ENCODE measurements at regions not wholly inside any gene's neighbourhood (a gene's known extent, or its start where the extent isn't known, plus 50 kb on each side); places are given as distances from the start of the nearest gene placed in this dataset.

DNA sequence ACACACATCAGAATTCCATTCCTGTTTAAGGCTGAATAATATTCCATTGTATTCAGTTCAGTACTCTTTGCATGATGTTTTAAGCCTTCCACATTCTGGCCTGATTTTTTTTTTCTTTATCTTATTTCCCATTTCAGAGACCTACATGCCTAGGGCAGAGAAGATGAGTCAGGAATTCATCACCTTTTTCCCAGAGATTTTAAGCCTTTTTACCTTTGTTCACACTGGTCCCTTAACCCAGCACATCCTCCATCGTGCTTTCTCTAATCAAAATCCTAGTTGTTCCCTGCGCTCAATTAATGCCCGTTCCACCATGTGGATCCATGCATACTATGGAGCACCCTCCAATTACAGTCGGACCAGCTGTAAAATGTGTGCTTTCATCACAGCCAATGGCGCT, 245.1 kb downstream of the DHX15 start:
- H3K36me3 Mint-ChIP-seq, result no peaks in the 10 kb centered on the region
- H3K27ac Mint-ChIP-seq, result no peak overlapping the region

DNA sequence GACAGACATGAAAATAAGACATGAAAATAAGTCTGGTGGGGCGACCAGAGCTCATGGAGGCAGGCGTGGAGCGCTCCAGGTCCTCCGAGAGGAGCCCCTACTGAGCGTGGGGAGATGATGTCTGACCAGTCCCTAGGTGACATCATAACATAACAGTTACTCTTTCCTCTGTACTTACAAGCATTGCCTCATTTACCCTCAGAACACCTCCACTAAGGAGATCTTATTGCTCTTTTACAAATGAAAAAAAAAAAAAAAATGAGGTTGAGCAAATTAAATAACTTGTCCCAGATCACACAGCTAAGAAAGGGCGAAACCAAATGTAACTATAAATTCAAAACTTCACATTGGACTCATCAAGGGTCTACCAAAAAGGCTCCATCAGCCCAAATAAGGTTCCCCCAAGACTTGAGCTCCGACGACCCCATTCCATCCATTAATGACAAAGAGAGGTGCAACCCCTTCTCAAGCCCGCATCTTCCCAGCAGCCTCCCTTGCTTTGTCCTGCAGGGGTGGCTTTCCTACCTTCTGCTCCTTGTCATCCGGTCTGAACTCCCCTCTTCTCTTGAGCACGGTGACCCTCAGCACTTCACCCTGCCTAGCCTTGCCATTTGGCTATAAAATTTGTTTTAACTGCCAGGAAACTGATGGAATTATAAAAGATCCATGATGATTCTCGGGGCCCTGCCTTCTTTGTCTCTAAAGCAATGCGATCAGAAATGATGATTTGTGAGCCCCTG, 246.7 kb downstream of the DHX15 start:
- POLR2A ChIA-PET, result no interaction called here
- no peaks in the 10 kb centered on the region for H3K36me3 Mint-ChIP-seq
- no peak for DNase-seq
- H3K9me3 Mint-ChIP-seq, result no peaks in the 10 kb centered on the region
- intact Hi-C loops (cut with micrococcal nuclease), result no loop called here
- CTCF ChIA-PET, result interaction anchor here (0.6 kb wide), 1 partner anchor 528 kb away, joined by 3 read pairs; no protein-coding TSS in a partner anchor
- H3K4me1 Mint-ChIP-seq (ENCODE audit: low read depth), result no peaks in the 10 kb centered on the region
- H3K27ac Mint-ChIP-seq, result no peak overlapping the region
- no peak overlapping the region for H3K4me3 Mint-ChIP-seq
- no peaks in the 10 kb centered on the region for H3K27me3 Mint-ChIP-seq

More for the DNA sequence above, 245.1 kb downstream of the DHX15 start:
- no peak for DNase-seq
- Mint-ChIP-seq H3K27me3 (no peaks in the 10 kb centered on the region), H3K4me1 (ENCODE audit: low read depth) (no peaks in the 10 kb centered on the region), H3K9me3 (no peaks in the 10 kb centered on the region), H3K4me3 (no peak overlapping the region)
- ChIA-PET POLR2A (no interaction called here), CTCF (no interaction called here)
- intact Hi-C loops (cut with micrococcal nuclease), result no loop called here

DNA sequence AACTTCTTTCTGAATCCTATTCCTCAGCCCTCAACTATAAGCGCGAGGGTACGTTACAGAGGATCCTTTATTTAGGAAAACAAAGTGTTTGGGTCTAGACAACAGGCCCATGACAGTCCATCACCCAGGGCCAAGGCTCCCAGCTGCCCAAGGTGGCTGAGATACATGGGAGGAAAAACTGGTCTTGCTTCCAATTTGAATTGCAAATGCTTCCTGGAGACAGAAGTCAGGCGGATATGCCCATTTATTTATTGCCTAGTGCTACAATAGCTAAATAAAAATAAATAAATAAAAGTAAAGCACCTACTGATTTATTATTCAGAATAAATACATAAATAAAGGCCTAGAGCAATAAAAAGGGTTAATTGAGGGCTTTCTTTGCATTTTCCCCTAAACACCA, 248.7 kb downstream of the DHX15 start:
- Mint-ChIP-seq H3K27ac (no peak overlapping the region), H3K9me3 (no peaks in the 10 kb centered on the region), H3K36me3 (no peaks in the 10 kb centered on the region), H3K4me3 (no peak overlapping the region), H3K27me3 (no peaks in the 10 kb centered on the region), H3K4me1 (ENCODE audit: low read depth) (no peaks in the 10 kb centered on the region)
- CTCF ChIA-PET, result no interaction called here
- POLR2A ChIA-PET, result no interaction called here
- no peak for DNase-seq
- intact Hi-C loops (cut with micrococcal nuclease), result no loop called here

GRCh38 chr4:24334906-24335305, 249.4 kb downstream of the DHX15 start:
- H3K27me3 Mint-ChIP-seq, result no peaks in the 10 kb centered on the region
- no peak overlapping the region for H3K27ac Mint-ChIP-seq
- no peaks in the 10 kb centered on the region for H3K9me3 Mint-ChIP-seq
- intact Hi-C loops (cut with micrococcal nuclease), result no loop called here
- CTCF ChIA-PET, result no interaction called here
- no peak overlapping the region for H3K4me3 Mint-ChIP-seq
- no peak for DNase-seq
- no peaks in the 10 kb centered on the region for H3K36me3 Mint-ChIP-seq
- H3K4me1 Mint-ChIP-seq (ENCODE audit: low read depth), result no peaks in the 10 kb centered on the region
- POLR2A ChIA-PET, result no interaction called here

DNA sequence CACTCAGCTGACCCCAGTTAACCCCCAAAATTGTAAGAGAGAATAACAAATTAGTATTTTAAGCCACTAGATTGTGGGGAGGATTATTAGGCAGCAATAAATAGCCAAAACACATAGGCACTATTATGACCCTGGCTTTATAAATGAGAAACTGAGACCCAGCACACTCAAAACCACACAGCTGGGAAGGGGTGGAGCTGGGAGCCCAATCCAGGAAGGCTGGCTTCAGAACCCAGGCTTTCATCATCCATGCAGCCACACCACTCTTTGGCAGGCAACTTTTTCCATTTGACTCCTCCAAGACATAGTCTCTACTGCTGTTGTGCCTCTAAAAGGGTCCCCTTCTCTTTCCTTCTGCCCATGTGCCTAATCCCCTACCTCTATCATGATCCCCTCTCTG, 253.8 kb downstream of the DHX15 start:
- no peak for DNase-seq
- no peaks in the 10 kb centered on the region for H3K36me3 Mint-ChIP-seq
- ChIA-PET CTCF (no interaction called here), POLR2A (no interaction called here)
- H3K27me3 Mint-ChIP-seq, result no peaks in the 10 kb centered on the region
- H3K27ac Mint-ChIP-seq, result no peak overlapping the region
- intact Hi-C loops (cut with micrococcal nuclease), result no loop called here
- no peak overlapping the region for H3K4me3 Mint-ChIP-seq
- H3K4me1 Mint-ChIP-seq (ENCODE audit: low read depth), result no peaks in the 10 kb centered on the region
- no peaks in the 10 kb centered on the region for H3K9me3 Mint-ChIP-seq

- Mint-ChIP-seq H3K4me3 (no peak overlapping the region), H3K27ac (no peak overlapping the region), H3K27me3 (no peaks in the 10 kb centered on the region), H3K9me3 (no peaks in the 10 kb centered on the region), H3K36me3 (no peaks in the 10 kb centered on the region), H3K4me1 (ENCODE audit: low read depth) (no peaks in the 10 kb centered on the region)
- no peak for DNase-seq
- ChIA-PET CTCF (no interaction called here), POLR2A (no interaction called here)
- intact Hi-C loops (cut with micrococcal nuclease), result no loop called here
Observed at GRCh38 chr4:24330172-24330571, 254.2 kb downstream of the DHX15 start.

GRCh38 chr4:24328711-24329110, 255.6 kb downstream of the DHX15 start:
- DNase-seq, result no peak
- ChIA-PET CTCF (no interaction called here), POLR2A (no interaction called here)
- Mint-ChIP-seq H3K4me3 (no peak overlapping the region), H3K36me3 (no peaks in the 10 kb centered on the region), H3K4me1 (ENCODE audit: low read depth) (no peaks in the 10 kb centered on the region), H3K27ac (no peak overlapping the region), H3K9me3 (no peaks in the 10 kb centered on the region), H3K27me3 (no peaks in the 10 kb centered on the region)
- intact Hi-C loops (cut with micrococcal nuclease), result no loop called here

GRCh38 chr4:24328310-24328709, 256.0 kb downstream of the DHX15 start:
- no peak overlapping the region for H3K27ac Mint-ChIP-seq
- no peak overlapping the region for H3K4me3 Mint-ChIP-seq
- no peak for DNase-seq
- H3K27me3 Mint-ChIP-seq, result no peaks in the 10 kb centered on the region
- ChIA-PET POLR2A (no interaction called here), CTCF (no interaction called here)
- H3K9me3 Mint-ChIP-seq, result no peaks in the 10 kb centered on the region
- intact Hi-C loops (cut with micrococcal nuclease), result no loop called here
- H3K4me1 Mint-ChIP-seq (ENCODE audit: low read depth), result no peaks in the 10 kb centered on the region
- no peaks in the 10 kb centered on the region for H3K36me3 Mint-ChIP-seq

DNA sequence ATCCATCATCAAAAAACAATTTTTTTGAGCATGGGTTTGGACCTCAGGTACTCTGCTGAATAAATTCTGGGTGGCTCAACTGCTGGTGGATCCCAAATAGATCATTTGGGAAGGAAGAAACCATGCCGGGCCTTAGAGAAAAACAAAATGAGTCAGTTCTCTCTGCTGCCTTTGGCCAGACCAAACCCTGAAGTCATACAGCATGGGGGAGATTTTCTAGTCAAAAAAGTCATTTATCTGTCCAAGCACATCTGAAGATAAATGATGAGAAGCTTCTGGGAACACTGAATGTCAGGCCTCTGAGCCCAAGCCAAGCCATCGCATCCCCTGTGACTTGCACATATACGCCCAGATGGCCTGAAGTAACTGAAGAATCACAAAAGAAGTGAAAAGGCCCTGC, 261.4 kb downstream of the DHX15 start:
- peaks cover 4% of the 10 kb centered on the region for H3K27me3 Mint-ChIP-seq
- intact Hi-C loops (cut with micrococcal nuclease), result no loop called here
- H3K27ac Mint-ChIP-seq, result no peak overlapping the region
- ChIA-PET CTCF (no interaction called here), POLR2A (no interaction called here)
- H3K36me3 Mint-ChIP-seq, result no peaks in the 10 kb centered on the region
- no peaks in the 10 kb centered on the region for H3K9me3 Mint-ChIP-seq
- no peak for DNase-seq
- no peak overlapping the region for H3K4me3 Mint-ChIP-seq
- H3K4me1 Mint-ChIP-seq (ENCODE audit: low read depth), result no peaks in the 10 kb centered on the region

DNA sequence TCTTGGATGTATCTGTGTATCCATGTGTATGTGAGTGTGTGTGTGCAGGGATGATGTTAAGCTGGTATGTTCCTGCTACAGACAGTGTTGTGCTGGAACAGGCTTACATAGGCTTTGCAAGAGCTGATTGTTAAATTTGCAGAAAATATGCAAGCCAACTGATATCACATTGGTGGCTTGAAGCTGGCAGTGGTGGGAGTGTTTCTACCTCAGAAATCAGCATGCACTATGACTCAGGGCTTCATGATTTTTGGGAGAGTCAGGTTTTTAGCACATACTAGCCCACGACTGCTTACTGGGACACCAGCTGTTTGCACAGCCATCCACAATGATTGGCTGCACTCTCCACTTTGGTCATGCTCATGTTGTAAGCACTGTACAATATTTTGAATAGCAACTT, 261.8 kb downstream of the DHX15 start:
- ChIA-PET CTCF (no interaction called here), POLR2A (no interaction called here)
- no peak for DNase-seq
- no peaks in the 10 kb centered on the region for H3K4me1 Mint-ChIP-seq (ENCODE audit: low read depth)
- no peak overlapping the region for H3K27ac Mint-ChIP-seq
- H3K36me3 Mint-ChIP-seq, result no peaks in the 10 kb centered on the region
- H3K4me3 Mint-ChIP-seq, result no peak overlapping the region
- intact Hi-C loops (cut with micrococcal nuclease), result no loop called here
- no peaks in the 10 kb centered on the region for H3K9me3 Mint-ChIP-seq
- H3K27me3 Mint-ChIP-seq, result peaks cover 5% of the 10 kb centered on the region

DNA sequence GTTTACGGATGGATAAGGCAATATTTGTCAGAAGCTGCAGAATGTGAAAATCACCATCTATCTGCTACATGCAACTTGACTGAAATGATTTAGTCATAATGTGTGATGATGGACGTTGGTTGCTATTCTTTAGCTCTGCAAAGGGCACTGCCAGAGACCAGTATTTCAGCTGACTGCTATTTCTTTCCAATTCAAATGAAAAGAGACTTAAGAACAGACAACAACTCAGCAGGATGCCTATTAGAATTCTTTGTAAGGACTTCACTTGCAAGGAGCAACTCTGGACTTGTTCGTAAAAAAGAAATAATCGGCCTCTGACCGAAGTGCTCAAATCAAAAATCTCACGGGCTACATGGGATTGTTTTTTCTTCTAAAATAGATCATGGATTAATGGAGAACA, 262.7 kb downstream of the DHX15 start:
- DNase-seq, result no peak

DNA sequence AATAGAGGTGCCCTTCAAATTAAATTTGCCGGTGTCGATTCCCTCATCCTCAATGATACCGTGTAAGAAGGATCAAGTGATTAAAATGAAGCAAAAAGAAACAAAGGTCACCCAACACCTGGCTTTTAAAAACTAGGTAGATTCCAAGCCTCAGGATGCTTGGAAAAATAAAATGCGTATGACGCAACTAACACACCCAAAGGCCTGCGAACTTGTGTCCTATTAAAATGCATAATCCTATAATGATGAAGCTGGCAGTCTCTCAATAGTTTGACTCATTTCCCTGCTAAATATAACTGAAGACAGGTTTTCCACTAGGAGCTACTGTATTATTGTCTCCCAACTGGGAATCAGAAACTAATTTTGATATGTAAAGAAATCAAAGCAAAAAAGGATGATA, 263.2 kb downstream of the DHX15 start:
- Mint-ChIP-seq H3K27ac (no peak overlapping the region), H3K4me3 (no peak overlapping the region), H3K36me3 (no peaks in the 10 kb centered on the region), H3K27me3 (peaks cover 5% of the 10 kb centered on the region), H3K9me3 (no peaks in the 10 kb centered on the region), H3K4me1 (ENCODE audit: low read depth) (no peaks in the 10 kb centered on the region)
- no peak for DNase-seq
- POLR2A ChIA-PET, result no interaction called here
- intact Hi-C loops (cut with micrococcal nuclease), result no loop called here
- CTCF ChIA-PET, result no interaction called here

More for the DNA sequence above, 262.7 kb downstream of the DHX15 start:
- ChIA-PET POLR2A (no interaction called here), CTCF (no interaction called here)
- Mint-ChIP-seq H3K27ac (no peak overlapping the region), H3K4me1 (ENCODE audit: low read depth) (no peaks in the 10 kb centered on the region), H3K36me3 (no peaks in the 10 kb centered on the region), H3K4me3 (no peak overlapping the region), H3K27me3 (peaks cover 5% of the 10 kb centered on the region), H3K9me3 (no peaks in the 10 kb centered on the region)
- intact Hi-C loops (cut with micrococcal nuclease), result no loop called here

DNA sequence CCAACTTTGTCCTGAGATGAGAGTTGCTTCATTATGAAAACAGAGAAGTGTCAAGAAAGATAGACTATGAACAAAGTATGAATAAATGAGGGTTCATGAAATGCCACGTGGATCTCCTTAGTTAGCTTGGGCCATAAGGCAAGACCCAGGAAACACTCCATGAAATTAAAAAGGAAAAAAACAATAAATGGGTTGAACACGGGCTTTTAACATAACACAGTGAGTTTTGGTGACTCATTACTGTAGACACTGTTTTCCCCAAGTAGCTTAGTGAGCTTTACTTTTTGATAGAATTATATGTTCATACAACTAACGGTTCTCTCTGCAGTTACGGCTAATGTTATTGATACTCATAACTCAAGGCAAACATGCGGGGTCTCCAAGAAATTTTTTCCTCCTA, 265.0 kb downstream of the DHX15 start:
- no peak for DNase-seq
- peaks cover 5% of the 10 kb centered on the region for H3K27me3 Mint-ChIP-seq
- CTCF ChIA-PET, result no interaction called here
- no peaks in the 10 kb centered on the region for H3K9me3 Mint-ChIP-seq
- no peaks in the 10 kb centered on the region for H3K36me3 Mint-ChIP-seq
- intact Hi-C loops (cut with micrococcal nuclease), result no loop called here
- H3K4me1 Mint-ChIP-seq (ENCODE audit: low read depth), result no peaks in the 10 kb centered on the region
- POLR2A ChIA-PET, result no interaction called here
- no peak overlapping the region for H3K4me3 Mint-ChIP-seq
- no peak overlapping the region for H3K27ac Mint-ChIP-seq

DNA sequence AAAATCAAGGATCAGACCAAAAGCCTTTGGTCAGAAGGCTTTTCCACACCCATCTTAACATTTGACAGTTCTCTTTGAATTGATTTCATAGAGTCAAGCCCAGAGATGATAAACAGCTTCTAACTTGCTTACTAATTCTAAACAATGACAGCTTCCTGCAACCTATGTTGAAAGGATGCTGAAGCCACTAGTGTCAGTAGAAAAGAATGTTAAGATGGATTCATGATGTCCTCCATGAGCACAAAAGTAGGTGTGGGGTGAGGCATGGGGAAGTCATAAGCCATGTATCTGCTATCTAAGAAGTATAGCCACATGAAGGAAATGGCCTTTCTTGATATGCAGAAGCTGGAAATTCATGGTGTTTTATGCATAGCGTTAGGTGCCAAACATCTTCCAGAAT, 269.3 kb downstream of the DHX15 start:
- POLR2A ChIA-PET, result no interaction called here
- Mint-ChIP-seq H3K4me3 (no peak overlapping the region), H3K27me3 (peaks cover 2% of the 10 kb centered on the region), H3K4me1 (ENCODE audit: low read depth) (no peaks in the 10 kb centered on the region), H3K36me3 (no peaks in the 10 kb centered on the region), H3K27ac (no peak overlapping the region), H3K9me3 (no peaks in the 10 kb centered on the region)
- DNase-seq, result no peak
- intact Hi-C loops (cut with micrococcal nuclease), result no loop called here
- CTCF ChIA-PET, result no interaction called here

Data from activated CD4-positive, alpha-beta memory T cell treated with anti-CD3 and anti-CD28 coated beads for 36 hours (primary cell).